Dedifferentiated amniotic fluid mesenchymal stem cell (primary cell): ENCODE measurements at regions not wholly inside any gene's neighbourhood (a gene's known extent, or its start where the extent isn't known, plus 50 kb on each side); places are given as distances from the start of the nearest gene placed in this dataset.
"Not testable (repeated sequence)": the region's sequence is repeated elsewhere in the genome, so short reads cannot be mapped to it uniquely, and the experiment has no call there.

Experiments used
- DNase-seq: peaks from one replicate; pipeline ENCODE4 v3.0.0-alpha.2; 2016; ENCODE audit errors: extremely low spot score

- DNase-seq, result no peak
These were observed 176.8 kb downstream of the ZNF737 start for GRCh38 chr19:20388706-20389225.

GRCh38 chr19:20385061-20385460 lies 180.5 kb downstream of the ZNF737 start:
- no peak for DNase-seq

- no peak for DNase-seq
These were observed 193.7 kb downstream of the ZNF737 start for GRCh38 chr19:20371911-20372310.

- DNase-seq, result not testable (repeated sequence)
These were observed 194.3 kb downstream of the ZNF737 start for GRCh38 chr19:20371304-20371703.

- DNase-seq, result no peak
These were observed 197.7 kb downstream of the ZNF737 start for GRCh38 chr19:20367811-20368294.

- no peak for DNase-seq
These were observed 198.1 kb downstream of the ZNF486 start for GRCh38 chr19:20365146-20365545.

GRCh38 chr19:20359933-20360720 lies 193.1 kb downstream of the ZNF486 start:
- no peak for DNase-seq

GRCh38 chr19:20358841-20359465 lies 191.9 kb downstream of the ZNF486 start:
- not testable (repeated sequence) for DNase-seq

GRCh38 chr19:20357921-20358320 lies 190.9 kb downstream of the ZNF486 start:
- no peak for DNase-seq

- no peak for DNase-seq
These were observed 184.2 kb downstream of the ZNF486 start for GRCh38 chr19:20351244-20351643.

GRCh38 chr19:20349206-20349605 lies 182.2 kb downstream of the ZNF486 start:
- no peak for DNase-seq

- no peak for DNase-seq
These were observed 172.4 kb downstream of the ZNF486 start for GRCh38 chr19:20339444-20339843.

GRCh38 chr19:20334760-20335159 lies 167.7 kb downstream of the ZNF486 start:
- DNase-seq, result no peak

- no peak for DNase-seq
These were observed 166.5 kb downstream of the ZNF486 start for GRCh38 chr19:20333508-20333907.

GRCh38 chr19:20325151-20325550 lies 158.1 kb downstream of the ZNF486 start:
- DNase-seq, result no peak

- no peak for DNase-seq
These were observed 154.2 kb downstream of the ZNF486 start for GRCh38 chr19:20321139-20321763.

GRCh38 chr19:20320191-20320590 lies 153.2 kb downstream of the ZNF486 start:
- DNase-seq, result no peak

- DNase-seq, result no peak
These were observed 151.6 kb downstream of the ZNF486 start for GRCh38 chr19:20318616-20319015.

- no peak for DNase-seq
These were observed 148.5 kb downstream of the ZNF486 start for GRCh38 chr19:20315543-20315942.

GRCh38 chr19:20313894-20314293 lies 146.9 kb downstream of the ZNF486 start:
- DNase-seq, result no peak

- no peak for DNase-seq
These were observed 140.1 kb downstream of the ZNF486 start for GRCh38 chr19:20307127-20307526.

GRCh38 chr19:20296314-20296713 lies 129.3 kb downstream of the ZNF486 start:
- not testable (repeated sequence) for DNase-seq

- DNase-seq, result no peak
These were observed 127.2 kb downstream of the ZNF486 start for GRCh38 chr19:20294181-20294580.
